ENCODE measurements at regions not wholly inside any gene's neighbourhood (a gene's known extent, or its start where the extent isn't known, plus 50 kb on each side); places are given as distances from the start of the nearest gene placed in this dataset.

DNA sequence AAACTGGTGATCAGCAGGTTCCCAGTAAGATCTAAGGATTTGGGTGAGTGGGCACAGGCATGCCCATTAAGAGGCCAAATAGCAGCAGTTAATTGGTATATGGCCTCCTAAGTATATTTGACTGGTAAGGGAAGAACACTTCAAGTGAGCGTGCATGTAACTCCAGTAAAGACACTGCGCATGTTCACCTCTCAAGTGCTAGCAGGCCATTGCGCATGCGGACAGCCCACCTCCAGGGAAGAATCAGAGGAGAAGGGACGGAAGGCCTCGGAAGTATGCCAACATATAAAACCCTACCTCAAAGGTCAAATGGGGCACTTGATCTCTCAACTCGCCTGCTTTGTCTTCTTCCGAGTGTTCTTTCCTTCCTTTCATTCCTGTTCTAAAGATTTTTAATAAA, 118.0 kb downstream of the ARL5B start:
- TF ChIP-seq POLR2A (IDR thresholded peaks at IDR 0.05) = no peak
- no peak for TF ChIP-seq CTCF (IDR thresholded peaks at IDR 0.05)

Data from heart left ventricle (tissue), 13 donors.